Neural cell (in vitro differentiated cells): ENCODE measurements at regions not wholly inside any gene's neighbourhood (a gene's known extent, or its start where the extent isn't known, plus 50 kb on each side); places are given as distances from the start of the nearest gene placed in this dataset.

Source experiments
- CTCF ChIP-seq: fragments of 450-650 bp; IDR thresholded peaks from 2 replicates; pipeline ENCODE4 v1.5.1; 2014; ENCODE audit warnings: antibody characterized with exemption, mild to moderate bottlenecking, moderate library complexity; ENCODE audit not compliant: poor library complexity, severe bottlenecking
- EP300 ChIP-seq: fragments of 450-650 bp; conservative IDR thresholded peaks from 2 replicates; pipeline ENCODE4 v1.6.1; 2014; ENCODE audit warnings: antibody characterized with exemption, mild to moderate bottlenecking, moderate library complexity; ENCODE audit not compliant: poor library complexity, severe bottlenecking
- EZH2 ChIP-seq: fragments of 200-600, 300-800 bp; shearing (Covaris generic), sonication (generic); IDR thresholded peaks from 2 replicates; pipeline ENCODE4 v1.6.1; 2014; ENCODE audit warnings: antibody characterized with exemption, low read length, borderline replicate concordance, mild to moderate bottlenecking; ENCODE audit not compliant: insufficient read depth, poor library complexity, severe bottlenecking
- MXI1 ChIP-seq: fragments of 450-650 bp; conservative IDR thresholded peaks from 2 replicates; pipeline ENCODE4 v1.6.1; 2014; ENCODE audit warnings: antibody characterized with exemption, mild to moderate bottlenecking; ENCODE audit not compliant: poor library complexity, severe bottlenecking
- POLR2AphosphoS5 ChIP-seq: IDR thresholded peaks from 2 replicates; pipeline ENCODE4 v1.6.1; 2012
- RAD21 ChIP-seq: fragments of 450-650 bp; conservative IDR thresholded peaks from 2 replicates; pipeline ENCODE4 v1.6.1; 2014; ENCODE audit warnings: antibody characterized with exemption, mild to moderate bottlenecking, moderate library complexity
- REST ChIP-seq: IDR thresholded peaks from 2 replicates; pipeline ENCODE4 v1.6.1; 2012; ENCODE audit warnings: borderline replicate concordance
- TAF1 ChIP-seq: IDR thresholded peaks from 2 replicates; pipeline ENCODE4 v1.6.1; 2012; ENCODE audit warnings: low read depth

GRCh38 chr13:76094645-76095044, 458.5 kb downstream of the LMO7 start:
- no peak for TF ChIP-seq MXI1
- no peak for TF ChIP-seq POLR2AphosphoS5
- no peak for TF ChIP-seq CTCF
- no peak for TF ChIP-seq EZH2
- TF ChIP-seq TAF1 = no peak
- no peak for TF ChIP-seq REST
- no peak for TF ChIP-seq RAD21
- no peak for TF ChIP-seq EP300
